ENCODE measurements at regions not wholly inside any gene's neighbourhood (a gene's known extent, or its start where the extent isn't known, plus 50 kb on each side); places are given as distances from the start of the nearest gene placed in this dataset.
A peak's percentile ranks its signal among the peaks of the same experiment; 100 is the strongest.

DNA sequence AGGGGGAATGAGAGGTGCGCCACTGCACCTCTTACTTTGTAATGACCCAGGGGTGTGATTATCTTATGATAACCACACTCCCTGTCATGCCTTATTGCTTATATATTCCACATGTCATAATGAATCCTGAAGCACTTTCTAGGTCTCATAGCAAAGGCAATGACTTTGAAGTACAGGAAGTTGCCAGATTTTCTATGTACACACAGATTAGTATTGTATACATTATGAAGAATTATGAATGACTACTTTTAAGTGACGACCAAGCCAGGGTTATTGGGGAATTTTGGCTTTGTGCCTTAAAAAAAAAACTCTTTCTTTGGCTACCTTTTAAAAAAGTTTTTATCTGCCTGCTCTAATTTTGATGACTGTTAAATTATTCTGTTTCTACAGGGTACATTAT lies 269.6 kb downstream of the MDFIC start:
- H3K4ac ChIP-seq (ENCODE audit: low read depth in 1 of 2, low read length in 2 of 2), result no peak overlapping the region
- H2BK120ac ChIP-seq (ENCODE audit: low read depth, low read length), result no peak overlapping the region
- DNase-seq, result peak; percentile 5
- H2BK15ac ChIP-seq (ENCODE audit: low read depth, poor library complexity, severe bottlenecking), result no peak overlapping the region
- no peak overlapping the region for H4K91ac ChIP-seq (ENCODE audit: low read length)
- no peak overlapping the region for H2BK5ac ChIP-seq (ENCODE audit: low read depth, low read length, poor library complexity, severe bottlenecking)
- no peaks in the 10 kb centered on the region for H3K36me3 ChIP-seq (ENCODE audit: control insufficient read depth in 1 of 2, insufficient read depth in 2 of 2, low read depth in 1 of 2, low read length in 2 of 2)
- no peaks in the 10 kb centered on the region for H3K4me1 ChIP-seq (ENCODE audit: control insufficient read depth, insufficient read depth, low read depth, low read length)
- H4K8ac ChIP-seq (ENCODE audit: low read length), result no peak overlapping the region
- H3K27me3 ChIP-seq (ENCODE audit: control insufficient read depth in 1 of 2, insufficient read depth in 1 of 2, low read length in 2 of 2), result no peaks in the 10 kb centered on the region
- no peaks in the 10 kb centered on the region for H3K9me3 ChIP-seq (ENCODE audit: control insufficient read depth, low read length)
- WGBS, result 89% methylated on average over 1 of the region's 2 CpGs
- no peak overlapping the region for H2BK12ac ChIP-seq (ENCODE audit: low read length in 2 of 2)
- H3K18ac ChIP-seq (ENCODE audit: low read depth in 1 of 2, low read length in 2 of 2), result no peak overlapping the region
- no peak overlapping the region for H2AFZ ChIP-seq (ENCODE audit: low read depth, low read length)
- no peak overlapping the region for H3K23ac ChIP-seq (ENCODE audit: low read length in 2 of 2)
- no peak overlapping the region for H3K4me3 ChIP-seq (ENCODE audit: insufficient read depth in 1 of 2, low read depth in 1 of 2, low read length in 2 of 2)
- H3K14ac ChIP-seq (ENCODE audit: low read length in 2 of 2), result no peak overlapping the region
- no peak overlapping the region for H2AK5ac ChIP-seq (ENCODE audit: low read length, severe bottlenecking)
- H3K27ac ChIP-seq (ENCODE audit: low read length, poor library complexity, severe bottlenecking), result no peak overlapping the region
- no peaks in the 10 kb centered on the region for H3K79me1 ChIP-seq (replicated peaks; ENCODE audit: low read length, poor library complexity, severe bottlenecking)
- H3K4me2 ChIP-seq (ENCODE audit: low read length, poor library complexity, severe bottlenecking), result no peak overlapping the region
- no peak overlapping the region for H3K9ac ChIP-seq (ENCODE audit: low read length)

GRCh38 chr7:115183431-115184057 lies 261.6 kb downstream of the MDFIC start:
- H3K27ac ChIP-seq (ENCODE audit: low read length, poor library complexity, severe bottlenecking), result no peak overlapping the region
- H3K4me3 ChIP-seq (ENCODE audit: insufficient read depth in 1 of 2, low read depth in 1 of 2, low read length in 2 of 2), result no peak overlapping the region
- H3K9me3 ChIP-seq (ENCODE audit: control insufficient read depth, low read length), result no peaks in the 10 kb centered on the region
- no peaks in the 10 kb centered on the region for H3K79me1 ChIP-seq (replicated peaks; ENCODE audit: low read length, poor library complexity, severe bottlenecking)
- no peak overlapping the region for H4K91ac ChIP-seq (ENCODE audit: low read length)
- peak; percentile 37 for DNase-seq
- H3K18ac ChIP-seq (ENCODE audit: low read depth in 1 of 2, low read length in 2 of 2), result peak overlapping the region in 1 of 2 experiments; percentile 62
- H2AK5ac ChIP-seq (ENCODE audit: low read length, severe bottlenecking), result no peak overlapping the region
- WGBS, result 77% methylated on average over 5 of the region's 5 CpGs
- no peak overlapping the region for H2BK12ac ChIP-seq (ENCODE audit: low read length in 2 of 2)
- no peaks in the 10 kb centered on the region for H3K4me1 ChIP-seq (ENCODE audit: control insufficient read depth, insufficient read depth, low read depth, low read length)
- no peaks in the 10 kb centered on the region for H3K36me3 ChIP-seq (ENCODE audit: control insufficient read depth in 1 of 2, insufficient read depth in 2 of 2, low read depth in 1 of 2, low read length in 2 of 2)
- no peak overlapping the region for H3K9ac ChIP-seq (ENCODE audit: low read length)
- H2AFZ ChIP-seq (ENCODE audit: low read depth, low read length), result no peak overlapping the region
- H3K14ac ChIP-seq (ENCODE audit: low read length in 2 of 2), result no peak overlapping the region
- H3K4ac ChIP-seq (ENCODE audit: low read depth in 1 of 2, low read length in 2 of 2), result no peak overlapping the region
- H2BK5ac ChIP-seq (ENCODE audit: low read depth, low read length, poor library complexity, severe bottlenecking), result no peak overlapping the region
- no peak overlapping the region for H2BK15ac ChIP-seq (ENCODE audit: low read depth, poor library complexity, severe bottlenecking)
- no peak overlapping the region for H2BK120ac ChIP-seq (ENCODE audit: low read depth, low read length)
- no peak overlapping the region for H3K23ac ChIP-seq (ENCODE audit: low read length in 2 of 2)
- no peaks in the 10 kb centered on the region for H3K27me3 ChIP-seq (ENCODE audit: control insufficient read depth in 1 of 2, insufficient read depth in 1 of 2, low read length in 2 of 2)
- H3K4me2 ChIP-seq (ENCODE audit: low read length, poor library complexity, severe bottlenecking), result no peak overlapping the region
- no peak overlapping the region for H4K8ac ChIP-seq (ENCODE audit: low read length)

DNA sequence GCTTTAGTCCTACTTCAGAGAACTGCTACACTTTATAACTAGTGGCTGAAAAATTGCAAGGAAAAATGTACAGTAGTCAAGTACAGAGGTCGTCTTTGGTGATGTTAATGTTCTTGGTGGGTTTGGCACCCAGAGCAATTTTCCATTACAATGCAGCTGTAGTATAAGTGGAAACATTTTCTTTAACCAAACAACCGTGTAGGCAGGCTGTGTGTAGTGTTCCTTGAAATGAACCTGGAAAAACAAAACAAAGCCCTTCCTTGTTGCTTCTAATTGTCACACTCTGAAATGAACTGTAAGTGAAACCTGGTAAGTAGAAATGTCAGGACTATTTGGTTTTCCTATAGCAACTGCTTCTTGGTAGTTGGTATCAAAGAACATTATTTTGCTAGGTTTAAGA lies 256.9 kb downstream of the MDFIC start:
- Histone ChIP-seq H2BK12ac (ENCODE audit: low read length in 2 of 2) (no peak overlapping the region), H3K36me3 (ENCODE audit: control insufficient read depth in 1 of 2, insufficient read depth in 2 of 2, low read depth in 1 of 2, low read length in 2 of 2) (no peaks in the 10 kb centered on the region), H3K4me2 (ENCODE audit: low read length, poor library complexity, severe bottlenecking) (no peak overlapping the region), H3K27me3 (ENCODE audit: control insufficient read depth in 1 of 2, insufficient read depth in 1 of 2, low read length in 2 of 2) (no peaks in the 10 kb centered on the region), H2AFZ (ENCODE audit: low read depth, low read length) (no peak overlapping the region), H2BK15ac (ENCODE audit: low read depth, poor library complexity, severe bottlenecking) (no peak overlapping the region), H2BK120ac (ENCODE audit: low read depth, low read length) (no peak overlapping the region), H3K23ac (ENCODE audit: low read length in 2 of 2) (no peak overlapping the region), H3K27ac (ENCODE audit: low read length, poor library complexity, severe bottlenecking) (no peak overlapping the region), H4K91ac (ENCODE audit: low read length) (no peak overlapping the region), H3K14ac (ENCODE audit: low read length in 2 of 2) (no peak overlapping the region), H4K8ac (ENCODE audit: low read length) (no peak overlapping the region), H2BK5ac (ENCODE audit: low read depth, low read length, poor library complexity, severe bottlenecking) (no peak overlapping the region), H2AK5ac (ENCODE audit: low read length, severe bottlenecking) (no peak overlapping the region), H3K79me1 (replicated peaks; ENCODE audit: low read length, poor library complexity, severe bottlenecking) (no peaks in the 10 kb centered on the region), H3K9ac (ENCODE audit: low read length) (no peak overlapping the region), H3K4me3 (ENCODE audit: insufficient read depth in 1 of 2, low read depth in 1 of 2, low read length in 2 of 2) (no peak overlapping the region), H3K9me3 (ENCODE audit: control insufficient read depth, low read length) (no peaks in the 10 kb centered on the region), H3K4me1 (ENCODE audit: control insufficient read depth, insufficient read depth, low read depth, low read length) (no peaks in the 10 kb centered on the region), H3K4ac (ENCODE audit: low read depth in 1 of 2, low read length in 2 of 2) (no peak overlapping the region), H3K18ac (ENCODE audit: low read depth in 1 of 2, low read length in 2 of 2) (no peak overlapping the region)
- WGBS, result 89% methylated on average over 2 of the region's 2 CpGs
- peak; percentile 24 for DNase-seq

GRCh38 chr7:115177823-115178222 lies 255.9 kb downstream of the MDFIC start:
- Histone ChIP-seq H3K14ac (ENCODE audit: low read length in 2 of 2) (no peak overlapping the region), H3K27ac (ENCODE audit: low read length, poor library complexity, severe bottlenecking) (no peak overlapping the region), H3K9me3 (ENCODE audit: control insufficient read depth, low read length) (no peaks in the 10 kb centered on the region), H3K4me3 (ENCODE audit: insufficient read depth in 1 of 2, low read depth in 1 of 2, low read length in 2 of 2) (no peak overlapping the region), H3K23ac (ENCODE audit: low read length in 2 of 2) (no peak overlapping the region), H2BK120ac (ENCODE audit: low read depth, low read length) (no peak overlapping the region), H3K9ac (ENCODE audit: low read length) (no peak overlapping the region), H2BK12ac (ENCODE audit: low read length in 2 of 2) (no peak overlapping the region), H2AFZ (ENCODE audit: low read depth, low read length) (no peak overlapping the region), H3K18ac (ENCODE audit: low read depth in 1 of 2, low read length in 2 of 2) (no peak overlapping the region), H4K8ac (ENCODE audit: low read length) (no peak overlapping the region), H3K36me3 (ENCODE audit: control insufficient read depth in 1 of 2, insufficient read depth in 2 of 2, low read depth in 1 of 2, low read length in 2 of 2) (no peaks in the 10 kb centered on the region), H3K4me2 (ENCODE audit: low read length, poor library complexity, severe bottlenecking) (no peak overlapping the region), H3K79me1 (replicated peaks; ENCODE audit: low read length, poor library complexity, severe bottlenecking) (no peaks in the 10 kb centered on the region), H3K4ac (ENCODE audit: low read depth in 1 of 2, low read length in 2 of 2) (no peak overlapping the region), H2BK5ac (ENCODE audit: low read depth, low read length, poor library complexity, severe bottlenecking) (no peak overlapping the region), H3K27me3 (ENCODE audit: control insufficient read depth in 1 of 2, insufficient read depth in 1 of 2, low read length in 2 of 2) (no peaks in the 10 kb centered on the region), H4K91ac (ENCODE audit: low read length) (no peak overlapping the region), H2AK5ac (ENCODE audit: low read length, severe bottlenecking) (no peak overlapping the region), H2BK15ac (ENCODE audit: low read depth, poor library complexity, severe bottlenecking) (no peak overlapping the region), H3K4me1 (ENCODE audit: control insufficient read depth, insufficient read depth, low read depth, low read length) (no peaks in the 10 kb centered on the region)
- WGBS, result 79% methylated on average over 2 of the region's 3 CpGs
- DNase-seq, result no peak
